ENCODE measurements at regions not wholly inside any gene's neighbourhood (a gene's known extent, or its start where the extent isn't known, plus 50 kb on each side); places are given as distances from the start of the nearest gene placed in this dataset.

DNA sequence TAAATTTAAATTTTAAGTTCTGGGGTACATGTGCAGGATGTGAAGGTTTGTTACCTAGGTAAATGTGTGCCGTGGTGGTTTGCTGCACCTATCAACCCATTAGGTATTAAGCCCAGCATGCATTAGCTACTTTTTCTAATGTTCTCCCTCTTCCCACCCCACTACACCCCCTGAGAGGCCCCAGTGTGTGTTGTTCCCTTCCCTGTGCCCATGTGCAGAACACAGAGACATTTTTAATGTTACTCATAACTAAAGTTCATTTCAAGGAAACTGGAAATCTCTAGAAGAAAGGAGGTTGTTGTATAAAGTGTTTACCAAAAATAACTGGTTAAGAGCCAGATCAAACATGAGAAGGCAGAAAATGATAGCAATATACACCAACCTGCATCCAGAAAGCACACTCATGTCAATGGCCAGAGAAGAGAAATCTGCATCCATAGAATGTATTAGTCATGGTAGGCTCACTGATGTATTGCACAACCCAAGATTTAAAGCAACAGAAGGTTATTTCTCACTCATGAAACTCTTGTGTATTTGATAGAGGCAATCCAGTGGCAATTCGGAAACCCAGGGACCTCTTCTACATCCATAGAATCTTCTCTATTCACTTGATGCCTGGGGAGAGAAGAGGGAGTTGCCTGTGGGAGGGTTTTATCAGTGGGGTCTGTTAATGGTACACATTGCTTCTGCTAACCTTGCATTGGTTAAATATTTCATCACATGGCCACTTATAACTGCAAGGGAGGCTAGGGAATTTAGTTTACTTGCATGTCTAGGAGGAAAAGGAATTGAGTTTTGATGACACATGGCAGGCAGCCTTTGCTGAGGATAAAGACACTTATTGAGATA, 321.9 kb upstream of the RASGRP1 start:
- TF ChIP-seq POLR2A (IDR thresholded peaks at IDR 0.05), result no peak
- TF ChIP-seq, protein P1, sequence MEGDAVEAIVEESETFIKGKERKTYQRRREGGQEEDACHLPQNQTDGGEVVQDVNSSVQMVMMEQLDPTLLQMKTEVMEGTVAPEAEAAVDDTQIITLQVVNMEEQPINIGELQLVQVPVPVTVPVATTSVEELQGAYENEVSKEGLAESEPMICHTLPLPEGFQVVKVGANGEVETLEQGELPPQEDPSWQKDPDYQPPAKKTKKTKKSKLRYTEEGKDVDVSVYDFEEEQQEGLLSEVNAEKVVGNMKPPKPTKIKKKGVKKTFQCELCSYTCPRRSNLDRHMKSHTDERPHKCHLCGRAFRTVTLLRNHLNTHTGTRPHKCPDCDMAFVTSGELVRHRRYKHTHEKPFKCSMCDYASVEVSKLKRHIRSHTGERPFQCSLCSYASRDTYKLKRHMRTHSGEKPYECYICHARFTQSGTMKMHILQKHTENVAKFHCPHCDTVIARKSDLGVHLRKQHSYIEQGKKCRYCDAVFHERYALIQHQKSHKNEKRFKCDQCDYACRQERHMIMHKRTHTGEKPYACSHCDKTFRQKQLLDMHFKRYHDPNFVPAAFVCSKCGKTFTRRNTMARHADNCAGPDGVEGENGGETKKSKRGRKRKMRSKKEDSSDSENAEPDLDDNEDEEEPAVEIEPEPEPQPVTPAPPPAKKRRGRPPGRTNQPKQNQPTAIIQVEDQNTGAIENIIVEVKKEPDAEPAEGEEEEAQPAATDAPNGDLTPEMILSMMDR (IDR thresholded peaks at IDR 0.05), result no peak

All from lower leg skin (tissue), 3 donors.